ENCODE measurements at regions not wholly inside any gene's neighbourhood (a gene's known extent, or its start where the extent isn't known, plus 50 kb on each side); places are given as distances from the start of the nearest gene placed in this dataset.

DNA sequence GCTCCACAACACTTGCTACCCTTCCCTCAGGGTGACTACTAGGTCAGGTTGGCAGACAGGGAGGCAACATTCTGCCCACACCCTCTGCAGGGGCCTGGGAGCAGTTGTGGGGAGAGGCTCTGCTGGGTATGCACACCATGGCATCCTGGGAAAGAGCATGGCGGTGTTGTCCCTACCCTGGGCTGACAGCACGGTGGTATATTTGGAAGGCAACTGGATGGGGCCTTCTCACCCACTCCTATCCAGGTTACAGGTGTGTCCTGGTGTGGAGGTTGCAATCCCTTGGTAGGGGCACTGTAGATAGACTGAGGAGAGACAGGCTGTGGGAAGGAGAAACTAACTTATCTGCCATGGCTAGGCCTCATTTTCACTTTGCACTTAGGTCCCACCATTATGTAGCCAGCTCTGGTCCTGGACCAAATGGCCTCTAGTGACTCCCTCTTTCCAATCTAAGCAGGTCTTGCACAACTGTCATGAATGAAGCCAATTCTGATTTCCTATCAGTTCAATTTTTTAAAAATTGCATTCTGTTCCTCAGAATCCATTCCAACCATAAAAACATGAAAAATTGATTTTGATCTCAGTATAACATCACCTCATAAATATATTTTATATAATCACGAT is 54.0 kb upstream of the CD44 start:
- ChIA-PET CTCF (no interaction called here), POLR2A (no interaction called here)
- Histone ChIP-seq H3K9me3 (no peaks in the 10 kb centered on the region), H3K27ac (peak overlapping the region; percentile 75 to 89; a peak in 4 of 6 replicates), H3K4me3 (no peak overlapping the region), H3K4me1 (peaks cover 32% of the 10 kb centered on the region), H3K4me2 (no peak overlapping the region)
- TF ChIP-seq FOXS1 (CRISPR knock-in tag; IDR thresholded peaks at IDR 0.05) (no peak), ZSCAN20 (CRISPR knock-in tag; IDR thresholded peaks at IDR 0.05) (no peak), RARB (CRISPR knock-in tag; IDR thresholded peaks at IDR 0.05) (no peak), NFE2L2 (conservative IDR thresholded peaks at IDR 0.05; ENCODE audit: low read length) (no peak), CBX8 (IDR thresholded peaks at IDR 0.05) (no peak), GATA3 (IDR thresholded peaks at IDR 0.05; ENCODE audit: borderline replicate concordance) (no peak), MYC (IDR thresholded peaks at IDR 0.05; ENCODE audit: borderline replicate concordance, low read length) (no peak), POLR2A (IDR thresholded peaks at IDR 0.05; ENCODE audit: low read length) (no peak), RNF2 (IDR thresholded peaks at IDR 0.05; ENCODE audit: borderline replicate concordance, low read depth) (no peak)
- TF ChIP-seq, protein P1, sequence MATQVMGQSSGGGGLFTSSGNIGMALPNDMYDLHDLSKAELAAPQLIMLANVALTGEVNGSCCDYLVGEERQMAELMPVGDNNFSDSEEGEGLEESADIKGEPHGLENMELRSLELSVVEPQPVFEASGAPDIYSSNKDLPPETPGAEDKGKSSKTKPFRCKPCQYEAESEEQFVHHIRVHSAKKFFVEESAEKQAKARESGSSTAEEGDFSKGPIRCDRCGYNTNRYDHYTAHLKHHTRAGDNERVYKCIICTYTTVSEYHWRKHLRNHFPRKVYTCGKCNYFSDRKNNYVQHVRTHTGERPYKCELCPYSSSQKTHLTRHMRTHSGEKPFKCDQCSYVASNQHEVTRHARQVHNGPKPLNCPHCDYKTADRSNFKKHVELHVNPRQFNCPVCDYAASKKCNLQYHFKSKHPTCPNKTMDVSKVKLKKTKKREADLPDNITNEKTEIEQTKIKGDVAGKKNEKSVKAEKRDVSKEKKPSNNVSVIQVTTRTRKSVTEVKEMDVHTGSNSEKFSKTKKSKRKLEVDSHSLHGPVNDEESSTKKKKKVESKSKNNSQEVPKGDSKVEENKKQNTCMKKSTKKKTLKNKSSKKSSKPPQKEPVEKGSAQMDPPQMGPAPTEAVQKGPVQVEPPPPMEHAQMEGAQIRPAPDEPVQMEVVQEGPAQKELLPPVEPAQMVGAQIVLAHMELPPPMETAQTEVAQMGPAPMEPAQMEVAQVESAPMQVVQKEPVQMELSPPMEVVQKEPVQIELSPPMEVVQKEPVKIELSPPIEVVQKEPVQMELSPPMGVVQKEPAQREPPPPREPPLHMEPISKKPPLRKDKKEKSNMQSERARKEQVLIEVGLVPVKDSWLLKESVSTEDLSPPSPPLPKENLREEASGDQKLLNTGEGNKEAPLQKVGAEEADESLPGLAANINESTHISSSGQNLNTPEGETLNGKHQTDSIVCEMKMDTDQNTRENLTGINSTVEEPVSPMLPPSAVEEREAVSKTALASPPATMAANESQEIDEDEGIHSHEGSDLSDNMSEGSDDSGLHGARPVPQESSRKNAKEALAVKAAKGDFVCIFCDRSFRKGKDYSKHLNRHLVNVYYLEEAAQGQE (IDR thresholded peaks at IDR 0.05), result no peak
- TF ChIP-seq, protein P2, sequence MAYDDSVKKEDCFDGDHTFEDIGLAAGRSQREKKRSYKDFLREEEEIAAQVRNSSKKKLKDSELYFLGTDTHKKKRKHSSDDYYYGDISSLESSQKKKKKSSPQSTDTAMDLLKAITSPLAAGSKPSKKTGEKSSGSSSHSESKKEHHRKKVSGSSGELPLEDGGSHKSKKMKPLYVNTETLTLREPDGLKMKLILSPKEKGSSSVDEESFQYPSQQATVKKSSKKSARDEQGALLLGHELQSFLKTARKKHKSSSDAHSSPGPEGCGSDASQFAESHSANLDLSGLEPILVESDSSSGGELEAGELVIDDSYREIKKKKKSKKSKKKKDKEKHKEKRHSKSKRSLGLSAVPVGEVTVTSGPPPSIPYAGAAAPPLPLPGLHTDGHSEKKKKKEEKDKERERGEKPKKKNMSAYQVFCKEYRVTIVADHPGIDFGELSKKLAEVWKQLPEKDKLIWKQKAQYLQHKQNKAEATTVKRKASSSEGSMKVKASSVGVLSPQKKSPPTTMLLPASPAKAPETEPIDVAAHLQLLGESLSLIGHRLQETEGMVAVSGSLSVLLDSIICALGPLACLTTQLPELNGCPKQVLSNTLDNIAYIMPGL (CRISPR knock-in tag; IDR thresholded peaks at IDR 0.05; ENCODE audit: borderline replicate concordance), result no peak
- FAIRE-seq (no peak), DNase-seq (ENCODE audit: low read depth in 1 of 2, low spot score in 1 of 2) (no peak), ATAC-seq (no peak)
- 74% methylated on average over 3 of the region's 3 CpGs for WGBS (ENCODE audit: missing lambda C conversion rate)

DNA sequence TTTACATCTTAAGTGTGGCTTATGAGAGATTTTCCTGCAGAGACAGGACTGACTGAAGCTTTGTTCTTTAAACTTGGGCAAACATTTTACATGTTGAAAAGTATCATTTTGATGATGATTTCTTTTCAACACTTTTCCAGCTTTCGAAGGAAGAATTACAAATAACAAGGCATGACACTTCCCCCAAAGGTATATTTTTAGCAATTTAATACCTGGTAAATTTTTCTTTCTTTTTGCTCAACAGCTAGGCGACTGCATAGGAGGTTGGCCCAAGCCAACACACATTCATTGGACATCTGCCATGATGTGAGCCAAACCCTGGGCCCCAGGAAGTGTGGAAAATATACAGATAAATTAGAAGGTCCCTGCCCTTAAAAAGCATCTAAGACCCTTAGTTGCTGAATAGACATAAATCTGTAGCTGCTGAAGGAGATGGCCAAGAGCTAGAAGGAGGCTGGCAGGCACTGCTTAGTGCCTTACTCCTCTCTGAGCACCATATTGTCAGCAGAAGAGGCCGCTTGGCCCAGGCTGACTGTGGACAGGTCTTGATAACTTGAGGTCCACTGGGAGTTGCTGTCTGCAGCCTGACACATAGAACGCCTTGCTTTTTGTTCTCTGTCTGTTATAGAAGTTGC is 53.3 kb upstream of the CD44 start:
- Histone ChIP-seq H3K27ac (peak overlapping the region in 1 of 2 experiments; percentile 33; a peak in 1 of 6 replicates), H3K4me1 (peaks cover 32% of the 10 kb centered on the region), H3K4me2 (no peak overlapping the region), H3K9me3 (no peaks in the 10 kb centered on the region), H3K4me3 (no peak overlapping the region)
- FAIRE-seq, result no peak
- no peak for DNase-seq (ENCODE audit: low read depth in 1 of 2, low spot score in 1 of 2)
- no peak for TF ChIP-seq FOSL2 (IDR thresholded peaks at IDR 0.05)
- no peak for TF ChIP-seq FOSL2 (CRISPR knock-in tag; IDR thresholded peaks at IDR 0.05)
- peak; percentile 71 for TF ChIP-seq MAFK (IDR thresholded peaks at IDR 0.05; ENCODE audit: partially characterized antibody)
- WGBS (ENCODE audit: missing lambda C conversion rate), result 94% methylated on average over 4 of the region's 4 CpGs
- ATAC-seq, result no peak
- ChIA-PET POLR2A (no interaction called here), CTCF (interaction anchor here (0.9 kb wide), 1 partner anchor 66 kb away, joined by 5 read pairs; no protein-coding TSS in a partner anchor)

DNA sequence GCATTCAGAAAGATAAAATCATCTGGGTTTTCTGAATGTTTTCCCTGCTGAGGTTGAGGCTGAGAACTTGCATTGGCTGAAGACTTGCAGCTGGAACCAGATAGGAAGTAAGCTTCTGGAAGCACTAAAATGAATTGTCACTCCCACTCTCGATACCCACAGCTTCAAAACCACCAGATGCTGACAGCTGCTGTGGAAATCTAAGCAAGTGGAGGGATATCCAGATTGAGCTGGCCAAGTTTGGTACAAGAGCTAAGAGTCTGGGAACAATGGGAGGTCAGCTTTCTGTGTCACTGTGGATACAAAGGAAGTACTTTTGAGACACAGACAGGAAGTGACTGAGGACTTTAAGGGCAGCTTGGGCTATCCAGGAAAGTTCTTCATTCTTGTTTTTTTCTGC is 51.3 kb upstream of the CD44 start:
- CTCF ChIA-PET, result interaction anchor here (1.1 kb wide), 1 partner anchor 90 kb away, joined by 3 read pairs; no protein-coding TSS in a partner anchor
- no peak for FAIRE-seq
- no peak for DNase-seq (ENCODE audit: low read depth in 1 of 2, low spot score in 1 of 2)
- POLR2A ChIA-PET, result no interaction called here
- no peak overlapping the region for H3K4me2 ChIP-seq
- H3K4me3 ChIP-seq, result no peak overlapping the region
- 78% methylated on average over 1 of the region's 1 CpG for WGBS (ENCODE audit: missing lambda C conversion rate)
- H3K27ac ChIP-seq, result peak overlapping the region in 1 of 2 experiments; percentile 6; a peak in 1 of 6 replicates
- no peaks in the 10 kb centered on the region for H3K9me3 ChIP-seq
- peaks cover 21% of the 10 kb centered on the region for H3K4me1 ChIP-seq
- ATAC-seq, result no peak
- TF ChIP-seq, protein P1 (IDR thresholded peaks at IDR 0.05), result no peak
- no peak for TF ChIP-seq KDM1A (IDR thresholded peaks at IDR 0.05; ENCODE audit: low read depth)
- no peak for TF ChIP-seq SREBF2 (IDR thresholded peaks at IDR 0.05)
- no peak for TF ChIP-seq RNF2 (IDR thresholded peaks at IDR 0.05; ENCODE audit: borderline replicate concordance, low read depth)
- TF ChIP-seq PHF8 (IDR thresholded peaks at IDR 0.05; ENCODE audit: borderline replicate concordance, low read depth), result no peak
- TF ChIP-seq MAFK (IDR thresholded peaks at IDR 0.05; ENCODE audit: partially characterized antibody), result no peak
- TF ChIP-seq RFX5 (IDR thresholded peaks at IDR 0.05), result no peak
- TF ChIP-seq, protein P2 (CRISPR knock-in tag; IDR thresholded peaks at IDR 0.05; ENCODE audit: borderline replicate concordance), result no peak
- no peak for TF ChIP-seq HEYL (CRISPR knock-in tag; IDR thresholded peaks at IDR 0.05)
- TF ChIP-seq, protein P3, sequence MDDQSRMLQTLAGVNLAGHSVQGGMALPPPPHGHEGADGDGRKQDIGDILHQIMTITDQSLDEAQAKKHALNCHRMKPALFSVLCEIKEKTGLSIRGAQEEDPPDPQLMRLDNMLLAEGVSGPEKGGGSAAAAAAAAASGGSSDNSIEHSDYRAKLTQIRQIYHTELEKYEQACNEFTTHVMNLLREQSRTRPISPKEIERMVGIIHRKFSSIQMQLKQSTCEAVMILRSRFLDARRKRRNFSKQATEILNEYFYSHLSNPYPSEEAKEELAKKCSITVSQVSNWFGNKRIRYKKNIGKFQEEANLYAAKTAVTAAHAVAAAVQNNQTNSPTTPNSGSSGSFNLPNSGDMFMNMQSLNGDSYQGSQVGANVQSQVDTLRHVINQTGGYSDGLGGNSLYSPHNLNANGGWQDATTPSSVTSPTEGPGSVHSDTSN (IDR thresholded peaks at IDR 0.05), result no peak
- TF ChIP-seq MYC (IDR thresholded peaks at IDR 0.05; ENCODE audit: borderline replicate concordance, low read length), result no peak
